Trophoblast cell (in vitro differentiated cells and primary cell): ENCODE measurements at regions not wholly inside any gene's neighbourhood (a gene's known extent, or its start where the extent isn't known, plus 50 kb on each side); places are given as distances from the start of the nearest gene placed in this dataset.

Source experiments
- DNase-seq, 2 donors: peaks; one replicate each; pipeline ENCODE4 v3.0.0-alpha.2; 2016
- H2AFZ ChIP-seq: 2 replicates; pipeline ENCODE4 v1.6.1; 2013; ENCODE audit warnings: low read length, moderate library complexity, mild to moderate bottlenecking; ENCODE audit not compliant: insufficient read depth, poor library complexity
- H2AK5ac ChIP-seq: 2 replicates; pipeline ENCODE4 v1.6.1; 2013; ENCODE audit warnings: mild to moderate bottlenecking, low read length
- H2BK120ac ChIP-seq: 2 replicates; pipeline ENCODE4 v1.6.1; 2013; ENCODE audit warnings: low read length, mild to moderate bottlenecking, moderate library complexity; ENCODE audit not compliant: insufficient read depth, poor library complexity
- H2BK12ac ChIP-seq: 2 replicates; pipeline ENCODE4 v1.6.1; 2013; ENCODE audit warnings: mild to moderate bottlenecking, low read length, moderate library complexity
- H2BK5ac ChIP-seq: 2 replicates; pipeline ENCODE4 v1.6.1; 2013; ENCODE audit warnings: low read length, low read depth, moderate library complexity, mild to moderate bottlenecking; ENCODE audit not compliant: poor library complexity
- H3K14ac ChIP-seq: 2 replicates; pipeline ENCODE4 v1.6.1; 2013; ENCODE audit warnings: mild to moderate bottlenecking, low read length
- H3K18ac ChIP-seq: 2 replicates; pipeline ENCODE4 v1.6.1; 2013; ENCODE audit warnings: mild to moderate bottlenecking, low read length
- H3K23ac ChIP-seq: 2 replicates; pipeline ENCODE4 v1.6.1; 2013; ENCODE audit warnings: low read length
- H3K27ac ChIP-seq: 2 replicates; pipeline ENCODE4 v1.5.1; 2013; ENCODE audit warnings: low read depth, mild to moderate bottlenecking, inconsistent platforms, low read length, moderate library complexity
- H3K27me3 ChIP-seq: 2 replicates; pipeline ENCODE4 v1.6.1; 2013; ENCODE audit warnings: inconsistent platforms, mild to moderate bottlenecking, low read length, moderate library complexity; ENCODE audit not compliant: insufficient read depth
- H3K36me3 ChIP-seq, 2 experiments: 1 replicate in 1 of 2; 2 replicates in 1 of 2; pipeline ENCODE4 v1.6.1; 2013; ENCODE audit warnings: low read length in 2 of 2, mild to moderate bottlenecking in 2 of 2, moderate library complexity in 1 of 2; ENCODE audit not compliant: insufficient read depth in 2 of 2, control insufficient read depth in 1 of 2
- H3K4ac ChIP-seq: 2 replicates; pipeline ENCODE4 v1.6.1; 2013; ENCODE audit warnings: low read depth, mild to moderate bottlenecking, low read length, moderate library complexity
- H3K4me1 ChIP-seq, 2 experiments: 1 replicate in 1 of 2; 2 replicates in 1 of 2; pipeline ENCODE4 v1.6.1; 2013; ENCODE audit warnings: low read length in 2 of 2, mild to moderate bottlenecking in 2 of 2, moderate library complexity in 1 of 2; ENCODE audit not compliant: insufficient read depth in 2 of 2, control insufficient read depth in 1 of 2
- H3K4me2 ChIP-seq: 2 replicates; pipeline ENCODE4 v1.6.1; 2013; ENCODE audit warnings: inconsistent platforms, mild to moderate bottlenecking, low read length, moderate library complexity
- H3K4me3 ChIP-seq: 2 replicates; pipeline ENCODE4 v1.5.1; 2013; ENCODE audit warnings: mild to moderate bottlenecking, low read depth, low read length, inconsistent platforms
- H3K79me1 ChIP-seq: one replicate; pipeline ENCODE4 v1.6.1; 2013; ENCODE audit warnings: low read length
- H3K79me2 ChIP-seq: 2 replicates; pipeline ENCODE4 v1.6.1; 2013; ENCODE audit warnings: low read length, mild to moderate bottlenecking; ENCODE audit not compliant: control insufficient read depth, insufficient read depth, poor library complexity
- H3K9ac ChIP-seq: 2 replicates; pipeline ENCODE4 v1.6.1; 2013; ENCODE audit warnings: mild to moderate bottlenecking, low read length
- H3K9me3 ChIP-seq: 2 replicates; pipeline ENCODE4 v1.6.1; 2013; ENCODE audit warnings: low read depth, mild to moderate bottlenecking, control low read depth, inconsistent platforms, low read length; ENCODE audit not compliant: insufficient read depth
- H4K12ac ChIP-seq: 2 replicates; pipeline ENCODE4 v1.6.1; 2013; ENCODE audit warnings: low read depth, mild to moderate bottlenecking, low read length, moderate library complexity
- H4K8ac ChIP-seq: 2 replicates; pipeline ENCODE4 v1.6.1; 2013; ENCODE audit warnings: low read depth, mild to moderate bottlenecking, low read length, moderate library complexity
- H4K91ac ChIP-seq: one replicate; pipeline ENCODE4 v1.6.1; 2013; ENCODE audit warnings: low read depth, mild to moderate bottlenecking, low read length, moderate library complexity
- WGBS: extraction: QIAGEN DNeasy Blood & Tissue Kit; methylation state at CpG from one replicate; pipeline ENCODE4 v1.1.7; 2013; ENCODE audit warnings: missing lambda C conversion rate; ENCODE audit not compliant: insufficient read length, insufficient coverage; ENCODE audit errors: extremely low coverage; 5-methylcytosine and 5-hydroxymethylcytosine counted together

GRCh38 chr4:137345597-137345996, 186.7 kb downstream of the PCDH18 start:
- Histone ChIP-seq H4K12ac (no peak overlapping the region), H2AK5ac (no peak overlapping the region), H4K8ac (no peak overlapping the region), H3K27ac (no peak overlapping the region), H4K91ac (no peak overlapping the region), H3K79me1 (no peaks in the 10 kb centered on the region), H3K4me3 (no peak overlapping the region), H2BK12ac (no peak overlapping the region), H3K4ac (no peak overlapping the region), H3K36me3 (no peaks in the 10 kb centered on the region), H3K4me2 (no peak overlapping the region), H2AFZ (no peak overlapping the region), H3K4me1 (no peaks in the 10 kb centered on the region), H3K14ac (no peak overlapping the region), H3K9ac (no peak overlapping the region), H2BK5ac (no peak overlapping the region), H3K23ac (no peak overlapping the region), H3K79me2 (no peaks in the 10 kb centered on the region), H3K18ac (no peak overlapping the region), H3K27me3 (no peaks in the 10 kb centered on the region), H2BK120ac (no peak overlapping the region), H3K9me3 (no peaks in the 10 kb centered on the region)
- no peak for DNase-seq
- no CpG with 5 or more reads among the region's 1 CpG for WGBS

GRCh38 chr4:137343221-137343620, 189.1 kb downstream of the PCDH18 start:
- Histone ChIP-seq H4K91ac (no peak overlapping the region), H3K4me1 (no peaks in the 10 kb centered on the region), H3K36me3 (no peaks in the 10 kb centered on the region), H2BK120ac (no peak overlapping the region), H4K8ac (no peak overlapping the region), H2BK12ac (no peak overlapping the region), H2BK5ac (no peak overlapping the region), H3K14ac (no peak overlapping the region), H3K4me2 (no peak overlapping the region), H3K27me3 (no peaks in the 10 kb centered on the region), H3K79me1 (no peaks in the 10 kb centered on the region), H3K27ac (no peak overlapping the region), H3K79me2 (no peaks in the 10 kb centered on the region), H2AK5ac (no peak overlapping the region), H2AFZ (no peak overlapping the region), H3K9ac (no peak overlapping the region), H3K4ac (no peak overlapping the region), H4K12ac (no peak overlapping the region), H3K9me3 (no peaks in the 10 kb centered on the region), H3K23ac (no peak overlapping the region), H3K18ac (no peak overlapping the region), H3K4me3 (no peak overlapping the region)
- peak; percentile 40 to 66 for DNase-seq
- WGBS = no CpG with 5 or more reads among the region's 8 CpGs

- Histone ChIP-seq H3K79me2 (no peaks in the 10 kb centered on the region), H3K4ac (no peak overlapping the region), H3K27ac (no peak overlapping the region), H3K14ac (no peak overlapping the region), H4K12ac (no peak overlapping the region), H3K27me3 (no peaks in the 10 kb centered on the region), H3K9me3 (no peaks in the 10 kb centered on the region), H3K36me3 (no peaks in the 10 kb centered on the region), H3K4me2 (no peak overlapping the region), H3K18ac (no peak overlapping the region), H2BK120ac (no peak overlapping the region), H3K23ac (no peak overlapping the region), H2AFZ (no peak overlapping the region), H4K8ac (no peak overlapping the region), H3K4me1 (no peaks in the 10 kb centered on the region), H2AK5ac (no peak overlapping the region), H3K79me1 (no peaks in the 10 kb centered on the region), H2BK5ac (no peak overlapping the region), H4K91ac (no peak overlapping the region), H3K4me3 (no peak overlapping the region), H3K9ac (no peak overlapping the region), H2BK12ac (no peak overlapping the region)
- no peak for DNase-seq
- WGBS = no CpG with 5 or more reads among the region's 1 CpG
These were observed 199.3 kb downstream of the PCDH18 start for GRCh38 chr4:137333031-137333430.

GRCh38 chr4:137312257-137312656, 220.0 kb downstream of the PCDH18 start:
- Histone ChIP-seq H3K14ac (no peak overlapping the region), H4K12ac (no peak overlapping the region), H2BK5ac (no peak overlapping the region), H3K9me3 (no peaks in the 10 kb centered on the region), H4K91ac (no peak overlapping the region), H3K18ac (no peak overlapping the region), H3K4ac (no peak overlapping the region), H4K8ac (no peak overlapping the region), H3K27ac (no peak overlapping the region), H2AK5ac (no peak overlapping the region), H3K36me3 (no peaks in the 10 kb centered on the region), H3K4me2 (no peak overlapping the region), H3K79me2 (no peaks in the 10 kb centered on the region), H2BK12ac (no peak overlapping the region), H3K23ac (no peak overlapping the region), H3K79me1 (no peaks in the 10 kb centered on the region), H2AFZ (no peak overlapping the region), H3K4me3 (no peak overlapping the region), H3K4me1 (no peaks in the 10 kb centered on the region), H3K9ac (no peak overlapping the region), H3K27me3 (no peaks in the 10 kb centered on the region), H2BK120ac (no peak overlapping the region)
- no peak for DNase-seq
- no CpG with 5 or more reads among the region's 3 CpGs for WGBS
